Endothelial cell (in vitro differentiated cells): ENCODE measurements at regions not wholly inside any gene's neighbourhood (a gene's known extent, or its start where the extent isn't known, plus 50 kb on each side); places are given as distances from the start of the nearest gene placed in this dataset.

ENCODE experiments used
- DNase-seq: peaks from one replicate; pipeline ENCODE4 v3.0.0; 2021; ENCODE audit warnings: low spot score
- H3K27ac Mint-ChIP-seq: one replicate; pipeline ENCODE4 v1.8.0; 2021; ENCODE audit warnings: mixed read lengths, inconsistent platforms; ENCODE audit not compliant: unreplicated experiment
- H3K27me3 Mint-ChIP-seq: one replicate; pipeline ENCODE4 v1.8.0; 2021; ENCODE audit warnings: mild to moderate bottlenecking, moderate library complexity, mixed read lengths, inconsistent platforms; ENCODE audit not compliant: unreplicated experiment
- H3K36me3 Mint-ChIP-seq: one replicate; pipeline ENCODE4 v1.8.0; 2021; ENCODE audit warnings: mild to moderate bottlenecking, low read depth, mixed read lengths, inconsistent platforms; ENCODE audit not compliant: unreplicated experiment
- H3K4me1 Mint-ChIP-seq: one replicate; pipeline ENCODE4 v1.8.0; 2021; ENCODE audit warnings: mild to moderate bottlenecking, mixed read lengths, inconsistent platforms; ENCODE audit not compliant: unreplicated experiment
- H3K4me3 Mint-ChIP-seq: one replicate; pipeline ENCODE4 v1.8.0; 2021; ENCODE audit warnings: mild to moderate bottlenecking, mixed read lengths, inconsistent platforms; ENCODE audit not compliant: unreplicated experiment
- H3K9me3 Mint-ChIP-seq: one replicate; pipeline ENCODE4 v1.8.0; 2021; ENCODE audit warnings: mixed read lengths, inconsistent platforms; ENCODE audit not compliant: unreplicated experiment
- TF ChIP-seq, protein P1 (sequence below): fragments of 200-600 bp; sonication (generic); IDR thresholded peaks from one replicate; pipeline ENCODE4 v1.5.0; 2021; ENCODE audit warnings: antibody characterized with exemption; ENCODE audit not compliant: unreplicated experiment

DNA sequence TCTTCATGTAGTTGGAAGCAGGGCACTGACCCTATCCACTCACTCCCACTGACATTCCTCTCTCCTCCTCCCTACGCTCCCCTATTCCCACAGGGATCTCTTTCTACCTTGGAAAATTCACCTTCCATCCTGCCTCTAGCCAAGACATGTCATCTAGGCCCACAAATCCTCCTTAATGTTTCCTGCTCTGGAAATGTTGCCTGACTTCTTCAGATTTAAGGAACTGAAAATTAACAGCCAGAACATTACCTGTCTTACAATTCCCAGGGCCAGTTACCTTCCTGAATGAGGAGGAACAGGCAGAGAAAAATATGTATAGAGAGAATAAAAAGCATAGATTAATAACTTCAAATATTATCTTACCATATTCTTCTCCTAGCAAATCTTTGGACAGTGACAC, 147.3 kb downstream of the MRPL39 start:
- no peak overlapping the region for H3K27ac Mint-ChIP-seq
- no peak for DNase-seq
- H3K9me3 Mint-ChIP-seq = no peaks in the 10 kb centered on the region
- TF ChIP-seq, protein P1, sequence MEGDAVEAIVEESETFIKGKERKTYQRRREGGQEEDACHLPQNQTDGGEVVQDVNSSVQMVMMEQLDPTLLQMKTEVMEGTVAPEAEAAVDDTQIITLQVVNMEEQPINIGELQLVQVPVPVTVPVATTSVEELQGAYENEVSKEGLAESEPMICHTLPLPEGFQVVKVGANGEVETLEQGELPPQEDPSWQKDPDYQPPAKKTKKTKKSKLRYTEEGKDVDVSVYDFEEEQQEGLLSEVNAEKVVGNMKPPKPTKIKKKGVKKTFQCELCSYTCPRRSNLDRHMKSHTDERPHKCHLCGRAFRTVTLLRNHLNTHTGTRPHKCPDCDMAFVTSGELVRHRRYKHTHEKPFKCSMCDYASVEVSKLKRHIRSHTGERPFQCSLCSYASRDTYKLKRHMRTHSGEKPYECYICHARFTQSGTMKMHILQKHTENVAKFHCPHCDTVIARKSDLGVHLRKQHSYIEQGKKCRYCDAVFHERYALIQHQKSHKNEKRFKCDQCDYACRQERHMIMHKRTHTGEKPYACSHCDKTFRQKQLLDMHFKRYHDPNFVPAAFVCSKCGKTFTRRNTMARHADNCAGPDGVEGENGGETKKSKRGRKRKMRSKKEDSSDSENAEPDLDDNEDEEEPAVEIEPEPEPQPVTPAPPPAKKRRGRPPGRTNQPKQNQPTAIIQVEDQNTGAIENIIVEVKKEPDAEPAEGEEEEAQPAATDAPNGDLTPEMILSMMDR = no peak
- no peaks in the 10 kb centered on the region for H3K36me3 Mint-ChIP-seq
- H3K4me1 Mint-ChIP-seq = no peaks in the 10 kb centered on the region
- no peaks in the 10 kb centered on the region for H3K27me3 Mint-ChIP-seq
- no peak overlapping the region for H3K4me3 Mint-ChIP-seq

DNA sequence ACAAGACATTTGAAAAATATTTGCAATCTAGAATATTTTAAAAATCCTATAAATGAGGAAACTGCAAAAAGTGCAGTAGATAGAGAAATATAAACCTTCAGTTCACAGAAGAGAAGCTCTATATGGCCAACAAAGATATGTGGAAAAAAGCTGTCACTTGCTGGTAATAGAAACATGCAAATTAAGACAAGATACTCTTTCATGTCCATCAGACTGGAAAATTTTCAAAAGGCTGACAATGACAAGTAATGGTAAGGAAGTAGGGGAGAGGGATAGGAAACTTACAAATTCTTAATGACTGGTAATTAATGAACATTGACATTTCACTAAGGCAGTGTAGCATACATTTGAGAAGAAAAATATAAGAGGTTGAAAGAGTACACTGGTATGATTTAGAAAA, 147.9 kb downstream of the MRPL39 start:
- TF ChIP-seq, protein P1 = no peak
- Mint-ChIP-seq H3K4me3 (no peak overlapping the region), H3K27ac (no peak overlapping the region), H3K36me3 (no peaks in the 10 kb centered on the region), H3K4me1 (no peaks in the 10 kb centered on the region), H3K9me3 (no peaks in the 10 kb centered on the region), H3K27me3 (no peaks in the 10 kb centered on the region)
- DNase-seq = no peak

DNA sequence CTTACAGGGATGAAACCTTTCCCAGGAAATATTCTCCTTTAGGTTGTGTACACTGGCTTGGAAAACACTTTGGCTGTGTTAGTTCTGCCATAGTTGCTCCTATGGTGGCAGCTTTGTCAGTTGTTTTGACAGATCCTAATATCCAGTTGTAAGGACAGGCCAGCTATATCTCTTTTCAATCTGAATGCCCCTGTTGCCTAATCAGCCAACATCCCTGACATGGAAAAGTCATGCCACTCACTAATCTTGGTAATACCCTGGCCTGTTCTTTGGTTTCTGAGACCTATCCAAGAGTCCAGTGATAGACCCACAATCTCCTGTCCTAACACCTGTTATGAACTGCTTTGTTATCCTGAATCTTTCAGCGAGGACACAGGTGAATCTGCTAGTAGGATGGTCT, 148.8 kb downstream of the MRPL39 start:
- no peak for DNase-seq
- no peak overlapping the region for H3K27ac Mint-ChIP-seq
- TF ChIP-seq, protein P1 = no peak
- H3K4me1 Mint-ChIP-seq = no peaks in the 10 kb centered on the region
- H3K27me3 Mint-ChIP-seq = no peaks in the 10 kb centered on the region
- H3K4me3 Mint-ChIP-seq = no peak overlapping the region
- no peaks in the 10 kb centered on the region for H3K9me3 Mint-ChIP-seq
- no peaks in the 10 kb centered on the region for H3K36me3 Mint-ChIP-seq

DNA sequence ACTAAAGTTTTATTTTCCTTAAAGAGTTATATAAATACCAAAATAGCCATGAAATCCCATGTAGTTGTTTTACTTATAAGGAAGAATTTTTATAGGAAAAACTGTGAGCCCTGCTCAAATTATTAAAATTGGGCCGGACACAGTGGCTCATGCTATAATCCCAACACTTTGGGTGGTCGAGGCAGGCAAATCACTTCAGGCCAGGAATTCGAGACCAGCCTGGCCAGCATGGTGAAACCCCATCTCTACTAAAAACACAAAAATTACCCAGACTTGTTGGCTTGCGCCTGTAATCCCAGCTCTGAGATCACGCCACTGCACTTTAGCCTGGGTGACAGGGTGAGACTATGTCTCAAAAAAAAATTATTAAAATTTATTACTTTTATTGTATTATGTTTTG, 149.3 kb downstream of the MRPL39 start:
- TF ChIP-seq, protein P1 = no peak
- DNase-seq = no peak
- no peaks in the 10 kb centered on the region for H3K36me3 Mint-ChIP-seq
- H3K9me3 Mint-ChIP-seq = no peaks in the 10 kb centered on the region
- no peaks in the 10 kb centered on the region for H3K4me1 Mint-ChIP-seq
- H3K4me3 Mint-ChIP-seq = no peak overlapping the region
- H3K27me3 Mint-ChIP-seq = no peaks in the 10 kb centered on the region
- no peak overlapping the region for H3K27ac Mint-ChIP-seq

DNA sequence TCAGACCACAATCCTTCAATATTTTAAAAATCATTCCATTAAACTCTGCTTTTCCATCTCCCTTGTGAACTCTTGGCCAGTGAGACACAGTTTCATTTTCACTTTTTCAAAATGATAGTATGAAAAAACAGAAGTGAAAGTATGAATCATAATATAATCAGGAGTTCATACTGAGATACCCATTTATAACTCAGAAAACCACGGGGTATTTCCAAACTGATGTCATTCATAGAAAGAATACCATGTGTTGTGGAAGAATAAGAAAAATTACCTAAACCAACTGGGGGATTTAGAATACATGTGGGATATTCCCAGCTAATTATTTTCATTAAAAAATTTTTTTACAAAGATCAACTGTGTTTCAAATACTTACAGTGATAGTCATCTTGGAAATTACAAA, 149.9 kb downstream of the MRPL39 start:
- Mint-ChIP-seq H3K9me3 (no peaks in the 10 kb centered on the region), H3K4me3 (no peak overlapping the region), H3K4me1 (no peaks in the 10 kb centered on the region), H3K27ac (no peak overlapping the region), H3K27me3 (no peaks in the 10 kb centered on the region), H3K36me3 (no peaks in the 10 kb centered on the region)
- TF ChIP-seq, protein P1 = no peak
- DNase-seq = no peak
